Ammon's horn (tissue), 1 donor: ENCODE measurements at regions not wholly inside any gene's neighbourhood (a gene's known extent, or its start where the extent isn't known, plus 50 kb on each side); places are given as distances from the start of the nearest gene placed in this dataset.

Experiments used
- DNase-seq: peaks from one replicate; pipeline ENCODE4 v3.0.0-alpha.2; 2016; ENCODE audit warnings: low spot score

DNA sequence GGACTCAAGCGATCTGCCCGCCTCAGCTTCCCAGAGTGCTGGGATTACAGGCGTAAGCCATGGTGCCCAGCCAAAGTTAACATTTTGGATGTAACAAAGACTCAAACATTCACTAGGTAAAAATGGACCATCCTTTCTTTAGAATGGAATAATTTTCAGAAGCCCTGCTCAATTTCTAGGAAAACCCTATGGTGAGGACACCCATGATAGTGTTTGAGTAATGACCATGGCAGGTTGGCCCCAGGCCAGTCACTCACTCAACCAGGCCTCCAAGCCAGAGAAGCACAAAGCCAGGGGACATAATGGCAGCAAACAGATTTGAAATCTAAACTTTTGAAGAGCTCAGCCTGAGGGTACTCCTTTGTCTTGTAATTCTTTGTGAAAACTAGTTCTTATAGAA lies 59.9 kb upstream of the GPR6 start:
- DNase-seq, result no peak

GRCh38 chr6:109920911-109921310 lies 57.2 kb upstream of the GPR6 start:
- DNase-seq, result no peak

DNA sequence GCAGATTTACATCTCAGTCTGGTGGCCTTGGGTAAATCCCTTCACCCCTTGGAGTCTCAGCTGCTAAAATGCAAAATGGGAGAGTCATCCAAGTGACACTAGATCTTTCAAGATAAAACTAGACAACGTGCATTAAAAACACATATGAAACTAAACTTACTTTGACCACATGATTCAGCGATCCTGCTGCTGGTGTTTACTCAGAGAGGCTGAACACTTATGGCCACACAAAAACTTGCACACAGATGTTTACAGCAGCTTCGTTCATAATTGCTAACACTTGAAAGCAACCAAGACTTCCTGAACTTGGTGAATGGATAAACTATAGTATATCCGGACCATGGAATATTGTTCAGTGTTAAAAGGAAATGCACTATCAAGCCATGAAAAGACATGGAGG lies 55.3 kb upstream of the GPR6 start:
- no peak for DNase-seq

- no peak for DNase-seq
These were observed 53.0 kb upstream of the GPR6 start for GRCh38 chr6:109925075-109925474.

DNA sequence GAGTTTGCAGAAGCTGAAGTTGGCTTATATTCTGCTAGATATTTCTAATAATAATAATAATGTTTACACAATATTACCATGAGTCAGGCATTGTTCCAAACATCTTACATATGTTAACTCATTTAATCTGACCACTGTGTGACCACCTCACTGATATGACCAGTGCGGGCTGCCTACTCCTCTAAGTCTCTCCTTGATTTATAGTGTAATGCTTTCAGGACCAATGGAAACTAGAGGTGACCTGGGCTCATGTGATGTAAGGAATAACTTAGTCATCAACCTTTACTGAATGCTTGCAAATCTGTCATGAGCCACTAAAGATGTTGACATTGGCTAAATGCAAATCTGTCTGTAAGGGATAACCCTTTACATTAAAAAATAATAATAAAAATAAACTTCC lies 51.1 kb upstream of the GPR6 start:
- DNase-seq, result no peak
